ENCODE measurements at regions not wholly inside any gene's neighbourhood (a gene's known extent, or its start where the extent isn't known, plus 50 kb on each side); places are given as distances from the start of the nearest gene placed in this dataset.

DNA sequence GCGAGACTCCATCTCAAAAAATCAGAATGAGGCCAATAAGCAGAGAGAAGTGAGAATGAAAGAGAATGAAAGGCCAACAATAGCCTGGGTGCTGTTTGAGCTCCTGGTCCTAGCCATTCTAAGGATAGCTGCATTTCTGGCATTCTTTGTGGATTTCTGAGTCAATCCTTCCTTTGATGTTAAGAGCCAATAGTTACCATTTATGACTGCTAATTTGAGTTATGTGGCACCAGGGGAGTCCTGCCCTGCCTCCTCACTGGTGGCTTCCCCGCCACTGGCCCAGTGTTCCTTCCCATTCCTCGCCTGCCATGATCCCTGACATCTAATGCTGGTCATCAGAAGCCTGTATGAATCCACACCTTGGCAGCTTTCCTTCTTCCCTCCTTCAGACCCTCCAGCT lies 991.2 kb downstream of the UQCRFS1 start:
- TF ChIP-seq, protein P1, sequence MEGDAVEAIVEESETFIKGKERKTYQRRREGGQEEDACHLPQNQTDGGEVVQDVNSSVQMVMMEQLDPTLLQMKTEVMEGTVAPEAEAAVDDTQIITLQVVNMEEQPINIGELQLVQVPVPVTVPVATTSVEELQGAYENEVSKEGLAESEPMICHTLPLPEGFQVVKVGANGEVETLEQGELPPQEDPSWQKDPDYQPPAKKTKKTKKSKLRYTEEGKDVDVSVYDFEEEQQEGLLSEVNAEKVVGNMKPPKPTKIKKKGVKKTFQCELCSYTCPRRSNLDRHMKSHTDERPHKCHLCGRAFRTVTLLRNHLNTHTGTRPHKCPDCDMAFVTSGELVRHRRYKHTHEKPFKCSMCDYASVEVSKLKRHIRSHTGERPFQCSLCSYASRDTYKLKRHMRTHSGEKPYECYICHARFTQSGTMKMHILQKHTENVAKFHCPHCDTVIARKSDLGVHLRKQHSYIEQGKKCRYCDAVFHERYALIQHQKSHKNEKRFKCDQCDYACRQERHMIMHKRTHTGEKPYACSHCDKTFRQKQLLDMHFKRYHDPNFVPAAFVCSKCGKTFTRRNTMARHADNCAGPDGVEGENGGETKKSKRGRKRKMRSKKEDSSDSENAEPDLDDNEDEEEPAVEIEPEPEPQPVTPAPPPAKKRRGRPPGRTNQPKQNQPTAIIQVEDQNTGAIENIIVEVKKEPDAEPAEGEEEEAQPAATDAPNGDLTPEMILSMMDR (IDR thresholded peaks at IDR 0.05 in 4 of 5, conservative IDR thresholded peaks at IDR 0.05 in 1 of 5), result no peak
- no peak for TF ChIP-seq POLR2A (IDR thresholded peaks at IDR 0.05)

Data from gastrocnemius medialis (tissue), 4 donors.